ENCODE measurements at regions not wholly inside any gene's neighbourhood (a gene's known extent, or its start where the extent isn't known, plus 50 kb on each side); places are given as distances from the start of the nearest gene placed in this dataset.

DNA sequence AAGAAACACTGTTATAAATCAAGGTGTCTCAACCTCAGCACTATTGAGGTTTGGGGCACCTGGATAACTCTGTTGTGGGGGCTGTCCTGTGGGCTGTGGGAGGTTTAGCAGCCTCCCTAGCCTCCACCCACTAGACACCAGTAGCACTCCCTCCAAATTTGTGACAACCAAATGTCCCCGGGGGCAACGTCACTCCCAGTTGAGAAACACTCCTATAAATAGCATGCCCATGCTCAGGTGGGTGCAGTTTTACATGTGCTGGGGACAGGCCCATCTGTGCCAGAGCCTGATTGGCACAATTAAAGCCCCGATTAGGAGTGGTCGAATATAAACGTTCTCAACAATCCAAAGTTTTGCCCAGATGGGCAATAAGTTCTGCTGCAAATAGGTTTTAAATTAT, 78.9 kb downstream of the FAM50B start:
- Mint-ChIP-seq H3K4me3 (no peak overlapping the region), H3K27me3 (peaks cover 19 to 21% of the 10 kb centered on the region in 2 donors), H3K36me3 (ENCODE audit: insufficient read depth) (no peaks in the 10 kb centered on the region), H3K9me3 (no peaks in the 10 kb centered on the region), H3K4me1 (ENCODE audit: low read depth in 2 of 2) (no peaks in the 10 kb centered on the region), H3K27ac (no peak overlapping the region)
- DNase-seq (no peak), ATAC-seq (replicated peaks) (no peak)

DNA sequence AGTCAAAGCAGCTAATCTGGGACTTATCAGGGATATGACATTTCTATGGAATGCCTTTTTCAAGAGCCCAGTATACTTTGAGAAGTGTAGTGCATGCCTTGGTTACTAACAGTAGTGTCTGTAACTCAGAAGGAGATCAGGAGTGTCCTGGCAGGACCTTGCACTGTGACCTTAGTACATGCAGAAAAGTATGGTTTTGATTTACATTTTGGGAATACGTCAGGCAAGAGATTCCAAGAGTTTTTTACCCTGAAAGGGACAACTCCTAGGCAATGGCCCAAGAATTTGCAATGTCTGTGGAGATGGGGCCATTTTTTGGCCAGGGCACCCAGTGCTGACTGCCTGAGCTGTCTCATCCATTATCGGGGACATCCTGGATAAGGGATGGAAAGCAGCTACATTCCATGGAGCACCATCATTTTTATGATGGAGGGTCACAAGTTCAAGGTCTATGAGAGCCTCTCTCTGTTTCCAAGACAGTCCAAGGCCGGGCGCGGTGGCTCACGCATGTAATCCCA, 80.2 kb downstream of the FAM50B start:
- peaks cover 18 to 20% of the 10 kb centered on the region in 2 donors for H3K27me3 Mint-ChIP-seq
- no peaks in the 10 kb centered on the region for H3K36me3 Mint-ChIP-seq (ENCODE audit: insufficient read depth)
- H3K4me3 Mint-ChIP-seq = no peak overlapping the region
- no peaks in the 10 kb centered on the region for H3K4me1 Mint-ChIP-seq (ENCODE audit: low read depth in 2 of 2)
- no peak for DNase-seq
- ATAC-seq (replicated peaks) = no peak
- H3K9me3 Mint-ChIP-seq = no peaks in the 10 kb centered on the region
- no peak overlapping the region for H3K27ac Mint-ChIP-seq

DNA sequence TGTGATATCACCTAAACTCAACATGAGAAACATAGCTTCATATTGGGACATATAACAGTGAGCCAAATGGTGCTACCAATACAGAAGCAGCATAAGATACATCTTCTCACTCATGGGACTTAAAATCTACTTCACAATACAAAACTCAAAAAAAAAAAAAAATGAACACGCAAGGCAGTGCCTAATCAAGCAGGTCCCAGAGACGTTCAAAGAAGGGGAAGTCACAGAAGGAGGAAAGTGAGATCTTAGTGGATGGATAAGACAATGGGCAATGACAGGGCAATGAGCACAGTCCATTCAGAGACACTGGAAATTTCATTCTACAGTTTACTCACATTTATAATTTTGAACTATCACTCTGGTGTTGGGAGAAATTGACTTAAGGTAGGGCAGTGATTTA, 88.3 kb downstream of the FAM50B start:
- H3K4me1 Mint-ChIP-seq (ENCODE audit: low read depth in 2 of 2) = no peaks in the 10 kb centered on the region
- ATAC-seq (replicated peaks) = no peak
- no peaks in the 10 kb centered on the region for H3K36me3 Mint-ChIP-seq (ENCODE audit: insufficient read depth)
- no peaks in the 10 kb centered on the region for H3K9me3 Mint-ChIP-seq
- DNase-seq = no peak
- peaks cover 23 to 28% of the 10 kb centered on the region in 2 donors for H3K27me3 Mint-ChIP-seq
- no peak overlapping the region for H3K27ac Mint-ChIP-seq
- H3K4me3 Mint-ChIP-seq = no peak overlapping the region

DNA sequence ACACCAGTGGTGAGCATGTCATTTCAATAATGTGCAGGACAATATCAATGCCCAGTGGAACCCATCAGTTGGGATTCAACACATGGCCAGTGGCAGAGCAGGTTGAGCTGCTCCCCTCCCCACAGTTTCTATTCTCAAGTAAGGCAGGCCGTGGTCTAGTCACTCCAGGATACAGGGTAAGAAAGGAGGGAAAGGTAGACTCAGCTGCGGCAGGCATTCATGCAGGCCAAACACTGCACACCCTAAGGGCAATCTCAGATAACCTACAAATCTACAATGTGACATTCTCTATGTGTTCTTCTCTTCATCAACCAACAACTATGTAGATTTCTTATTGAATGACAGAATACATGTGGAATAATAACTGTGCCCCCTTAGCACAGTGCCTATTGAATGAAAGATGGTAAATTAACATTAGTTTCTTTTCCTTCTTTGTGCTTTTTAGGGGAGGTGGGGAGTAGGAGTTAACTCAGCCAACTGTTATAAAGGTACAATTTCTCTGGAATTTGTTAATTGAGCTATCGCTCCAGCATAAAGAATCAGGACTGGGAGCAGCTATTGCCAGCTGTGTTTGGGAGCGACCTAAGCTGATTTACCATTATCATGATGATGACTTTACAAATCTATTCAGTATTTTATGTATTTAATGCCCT, 89.7 kb downstream of the FAM50B start:
- peaks cover 26 to 28% of the 10 kb centered on the region in 2 donors for H3K27me3 Mint-ChIP-seq
- no peak for DNase-seq
- no peak for ATAC-seq (replicated peaks)
- no peaks in the 10 kb centered on the region for H3K9me3 Mint-ChIP-seq
- H3K4me1 Mint-ChIP-seq (ENCODE audit: low read depth in 2 of 2) = no peaks in the 10 kb centered on the region
- H3K36me3 Mint-ChIP-seq (ENCODE audit: insufficient read depth) = no peaks in the 10 kb centered on the region
- no peak overlapping the region for H3K4me3 Mint-ChIP-seq
- no peak overlapping the region for H3K27ac Mint-ChIP-seq

DNA sequence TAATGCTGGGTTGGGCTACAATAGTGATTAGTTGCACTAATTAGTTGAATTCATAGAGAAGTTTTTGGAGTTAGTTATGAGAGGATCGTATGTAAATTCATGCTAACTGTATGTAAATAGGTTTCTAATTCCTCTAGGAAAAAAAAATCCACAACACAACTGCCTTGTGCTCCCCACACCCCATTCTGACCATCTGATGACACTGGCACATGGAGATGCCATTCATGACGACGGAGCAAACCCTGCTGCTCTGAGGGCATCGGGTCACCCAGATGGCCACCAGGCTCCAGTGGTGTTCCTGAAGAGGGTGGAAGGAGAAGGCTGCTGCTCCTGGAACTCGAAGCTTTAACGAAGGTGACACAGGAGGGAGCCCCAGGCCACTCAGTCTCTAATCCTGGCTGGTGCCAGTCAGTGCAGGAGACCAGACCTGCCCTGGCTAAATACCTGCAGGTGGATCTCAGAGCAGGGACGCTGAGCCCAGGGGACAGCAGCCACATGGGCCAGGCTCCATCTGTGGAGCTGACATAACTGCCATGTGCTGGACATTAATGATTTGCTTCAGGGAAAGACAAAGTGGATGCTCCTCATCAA, 90.3 kb downstream of the FAM50B start:
- Mint-ChIP-seq H3K4me1 (ENCODE audit: low read depth in 2 of 2) (no peaks in the 10 kb centered on the region), H3K36me3 (ENCODE audit: insufficient read depth) (no peaks in the 10 kb centered on the region), H3K4me3 (no peak overlapping the region), H3K27me3 (peaks cover 26 to 29% of the 10 kb centered on the region in 2 donors), H3K27ac (no peak overlapping the region), H3K9me3 (no peaks in the 10 kb centered on the region)
- ATAC-seq (replicated peaks) = no peak
- DNase-seq = no peak

DNA sequence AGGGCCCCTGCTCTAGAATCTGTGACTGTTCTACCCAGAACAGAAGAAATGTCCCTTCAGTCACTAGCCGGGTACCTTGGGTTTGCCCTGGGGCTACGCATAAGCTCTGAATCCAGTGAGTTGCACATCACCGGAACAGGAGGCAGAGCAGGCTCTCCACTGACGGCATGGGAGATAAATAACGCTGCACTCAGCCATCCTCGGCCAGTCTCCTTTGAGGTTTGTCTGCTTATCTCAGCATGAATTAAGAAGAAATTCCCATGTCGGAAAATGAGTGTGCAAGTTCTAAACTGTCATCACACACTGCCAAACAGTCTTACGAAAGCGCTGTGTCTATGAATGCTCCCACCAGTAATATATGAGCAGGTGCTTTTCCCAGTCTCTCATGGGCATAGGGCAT, 90.8 kb downstream of the FAM50B start:
- Mint-ChIP-seq H3K4me1 (ENCODE audit: low read depth in 2 of 2) (no peaks in the 10 kb centered on the region), H3K36me3 (ENCODE audit: insufficient read depth) (no peaks in the 10 kb centered on the region), H3K27ac (no peak overlapping the region), H3K27me3 (peaks cover 30 to 34% of the 10 kb centered on the region in 2 donors), H3K4me3 (no peak overlapping the region), H3K9me3 (no peaks in the 10 kb centered on the region)
- no peak for DNase-seq
- no peak for ATAC-seq (replicated peaks)

DNA sequence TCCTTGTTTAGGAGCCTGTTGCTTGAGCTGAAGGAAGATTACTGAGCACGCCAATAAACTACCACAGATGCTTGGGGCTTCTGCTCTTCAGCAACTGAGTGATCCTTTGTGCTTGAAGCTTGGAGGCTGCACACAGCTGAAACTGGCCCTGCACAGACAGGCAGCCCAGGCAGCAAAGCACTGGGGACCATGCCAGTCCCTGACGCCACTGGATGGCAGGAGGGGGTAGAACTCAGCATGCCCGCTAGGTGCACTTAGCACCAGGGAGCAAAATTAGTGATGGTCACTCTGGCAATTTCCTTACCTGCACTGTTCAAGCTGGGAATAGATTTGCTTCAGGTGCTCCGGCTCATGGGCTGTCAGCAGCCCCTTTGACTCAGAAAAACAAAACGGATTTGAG, 91.5 kb downstream of the FAM50B start:
- Mint-ChIP-seq H3K27me3 (peaks cover 35 to 41% of the 10 kb centered on the region in 2 donors), H3K36me3 (ENCODE audit: insufficient read depth) (no peaks in the 10 kb centered on the region), H3K27ac (no peak overlapping the region), H3K9me3 (no peaks in the 10 kb centered on the region), H3K4me3 (no peak overlapping the region), H3K4me1 (ENCODE audit: low read depth in 2 of 2) (no peaks in the 10 kb centered on the region)
- no peak for ATAC-seq (replicated peaks)
- no peak for DNase-seq

DNA sequence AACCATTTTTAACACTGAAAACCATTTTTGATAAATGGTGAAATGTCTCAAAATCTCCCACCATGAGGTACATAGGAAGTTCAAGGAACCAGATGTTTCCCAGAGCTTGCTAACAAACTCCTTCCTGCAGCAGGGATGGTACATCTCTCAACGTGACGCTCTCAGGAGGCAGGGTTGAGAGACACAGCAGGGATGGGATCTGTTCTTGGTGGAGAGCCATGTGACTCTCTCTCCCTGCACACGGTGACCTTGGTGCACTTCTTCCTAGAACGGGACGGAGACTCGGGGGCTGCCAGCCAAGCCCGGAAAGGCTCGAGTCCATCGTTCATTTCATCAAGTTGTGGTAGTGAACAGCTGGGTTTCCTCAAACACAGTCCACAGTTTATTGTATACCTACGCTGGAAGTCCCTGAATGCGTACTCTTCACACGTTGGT, 94.2 kb downstream of the FAM50B start:
- Mint-ChIP-seq H3K9me3 (no peaks in the 10 kb centered on the region), H3K27me3 (peaks cover 35 to 48% of the 10 kb centered on the region in 2 donors), H3K4me1 (ENCODE audit: low read depth in 2 of 2) (no peaks in the 10 kb centered on the region), H3K27ac (no peak overlapping the region), H3K4me3 (no peak overlapping the region), H3K36me3 (ENCODE audit: insufficient read depth) (no peaks in the 10 kb centered on the region)
- ATAC-seq (replicated peaks) (no peak), DNase-seq (no peak)

DNA sequence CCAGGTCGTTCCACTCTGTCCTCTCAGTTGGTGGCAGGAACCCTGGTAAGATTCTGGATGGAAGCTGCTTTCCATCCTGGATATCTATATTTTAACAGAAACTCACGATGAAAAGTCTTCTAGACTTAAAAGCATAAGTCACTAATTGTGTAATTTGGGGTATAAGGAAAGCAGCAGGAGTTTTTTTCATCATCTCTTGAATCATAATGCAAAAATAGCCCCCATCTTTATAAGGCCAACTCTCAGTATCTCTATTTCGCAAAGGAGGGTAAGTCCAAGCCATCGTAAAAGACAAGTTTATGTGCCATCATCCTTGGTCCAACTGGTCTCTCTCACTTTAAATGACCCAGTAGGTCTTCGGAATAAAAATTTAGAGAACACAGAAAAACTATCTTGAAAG, 95.1 kb downstream of the FAM50B start:
- H3K9me3 Mint-ChIP-seq = no peaks in the 10 kb centered on the region
- H3K4me3 Mint-ChIP-seq = no peak overlapping the region
- H3K27me3 Mint-ChIP-seq = peaks cover 43 to 48% of the 10 kb centered on the region in 2 donors
- H3K4me1 Mint-ChIP-seq (ENCODE audit: low read depth in 2 of 2) = no peaks in the 10 kb centered on the region
- no peak overlapping the region for H3K27ac Mint-ChIP-seq
- DNase-seq = no peak
- ATAC-seq (replicated peaks) = no peak
- H3K36me3 Mint-ChIP-seq (ENCODE audit: insufficient read depth) = no peaks in the 10 kb centered on the region

DNA sequence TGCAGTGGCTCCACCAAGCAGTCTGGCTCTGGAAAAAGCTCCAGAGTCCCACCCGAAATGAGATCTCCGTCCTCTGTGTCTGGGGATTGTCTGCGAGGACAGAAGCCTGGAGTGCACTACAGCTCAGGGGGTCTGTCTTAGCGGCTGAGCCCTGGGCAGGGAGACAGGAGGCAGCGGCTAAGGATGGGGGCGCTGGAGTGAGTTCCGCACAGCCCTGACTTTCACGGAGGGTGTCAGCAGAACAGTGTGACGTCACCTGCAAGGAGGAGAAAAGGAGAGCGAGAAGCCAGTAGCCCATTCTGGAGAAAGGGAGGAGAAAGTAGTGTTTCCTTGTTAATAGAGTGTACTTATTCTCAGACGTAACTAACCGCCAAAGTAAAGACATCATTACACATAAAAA, 97.6 kb downstream of the FAM50B start:
- Mint-ChIP-seq H3K9me3 (peaks cover 0 to under 1% of the 10 kb centered on the region in 2 donors), H3K4me1 (ENCODE audit: low read depth in 2 of 2) (no peaks in the 10 kb centered on the region), H3K27ac (no peak overlapping the region), H3K4me3 (no peak overlapping the region), H3K36me3 (ENCODE audit: insufficient read depth) (no peaks in the 10 kb centered on the region), H3K27me3 (peaks cover 55 to 67% of the 10 kb centered on the region in 2 donors)
- DNase-seq (no peak), ATAC-seq (replicated peaks) (no peak)

DNA sequence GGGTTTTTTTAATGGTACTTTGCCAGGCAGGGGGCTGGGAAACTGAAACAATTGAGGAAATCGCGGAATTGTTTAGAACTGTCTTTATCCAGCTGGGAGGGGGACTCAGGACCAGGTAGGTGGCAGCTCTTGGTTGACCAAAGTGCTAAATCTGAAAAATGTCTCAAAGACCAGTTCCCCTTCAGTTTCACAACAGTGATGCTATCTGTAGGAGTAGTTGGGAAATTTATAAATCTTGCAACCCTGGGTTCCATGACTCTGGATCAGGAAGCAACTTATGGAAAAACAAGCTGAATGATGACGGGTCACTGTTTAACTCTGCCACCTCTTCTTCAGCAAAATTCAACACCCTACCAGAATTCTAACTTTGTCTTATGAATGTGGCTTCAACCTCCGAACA, 99.7 kb downstream of the FAM50B start:
- Mint-ChIP-seq H3K27ac (no peak overlapping the region), H3K9me3 (peaks cover 0 to 5% of the 10 kb centered on the region in 2 donors), H3K4me3 (no peak overlapping the region), H3K27me3 (peaks cover 66 to 83% of the 10 kb centered on the region in 2 donors), H3K4me1 (ENCODE audit: low read depth in 2 of 2) (no peaks in the 10 kb centered on the region), H3K36me3 (ENCODE audit: insufficient read depth) (no peaks in the 10 kb centered on the region)
- ATAC-seq (replicated peaks) (no peak), DNase-seq (no peak)

DNA sequence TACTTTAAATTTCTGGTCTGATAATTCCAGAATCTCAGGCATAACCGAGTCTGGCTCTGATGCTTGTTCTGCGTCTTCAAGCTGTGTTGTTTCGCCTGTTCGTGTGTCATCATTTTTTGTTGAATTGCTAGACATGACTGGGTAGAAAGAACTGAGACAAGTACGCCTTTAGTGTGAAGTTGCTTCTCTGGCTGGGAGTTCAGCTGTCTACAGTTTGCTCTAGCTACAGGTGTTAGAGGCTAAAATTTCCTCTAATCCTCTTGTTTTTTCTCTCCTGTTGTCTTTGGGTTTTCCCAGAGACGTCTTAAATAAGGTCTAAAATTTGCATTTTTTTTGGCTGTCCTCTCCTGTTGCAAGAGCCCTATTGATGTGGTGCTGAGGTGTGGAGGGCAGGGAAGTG, 100.3 kb downstream of the FAM50B start:
- Mint-ChIP-seq H3K27ac (no peak overlapping the region), H3K9me3 (peaks cover 0 to 5% of the 10 kb centered on the region in 2 donors), H3K36me3 (ENCODE audit: insufficient read depth) (no peaks in the 10 kb centered on the region), H3K4me3 (no peak overlapping the region), H3K4me1 (ENCODE audit: low read depth in 2 of 2) (no peaks in the 10 kb centered on the region), H3K27me3 (peaks cover 72 to 85% of the 10 kb centered on the region in 2 donors)
- ATAC-seq (replicated peaks) (no peak), DNase-seq (no peak)

DNA sequence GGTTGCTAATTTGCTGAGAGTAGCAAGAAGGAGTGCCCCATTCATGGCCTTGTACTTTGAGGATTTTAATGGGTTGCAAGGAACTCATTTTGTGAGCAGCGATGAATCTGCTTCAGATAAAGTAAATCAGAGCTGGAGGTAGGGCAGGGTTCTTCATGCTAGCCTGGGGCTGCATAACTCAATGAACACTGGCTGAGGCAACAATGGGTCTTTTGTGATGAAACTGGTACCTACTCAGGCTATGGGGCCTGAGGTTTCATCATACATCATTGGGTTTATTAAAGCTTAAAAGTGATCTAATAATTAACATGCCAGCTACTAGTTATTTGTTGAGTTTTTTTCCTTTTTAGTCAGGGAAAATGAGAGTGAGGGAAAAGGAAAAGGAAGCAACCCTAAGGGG, 106.9 kb downstream of the FAM50B start:
- Mint-ChIP-seq H3K27me3 (peaks cover 42% of the 10 kb centered on the region in 2 donors), H3K27ac (no peak overlapping the region), H3K4me1 (ENCODE audit: low read depth in 2 of 2) (no peaks in the 10 kb centered on the region), H3K36me3 (ENCODE audit: insufficient read depth) (no peaks in the 10 kb centered on the region), H3K9me3 (peaks cover 0 to 5% of the 10 kb centered on the region in 2 donors), H3K4me3 (no peak overlapping the region)
- no peak for DNase-seq
- ATAC-seq (replicated peaks) = no peak

DNA sequence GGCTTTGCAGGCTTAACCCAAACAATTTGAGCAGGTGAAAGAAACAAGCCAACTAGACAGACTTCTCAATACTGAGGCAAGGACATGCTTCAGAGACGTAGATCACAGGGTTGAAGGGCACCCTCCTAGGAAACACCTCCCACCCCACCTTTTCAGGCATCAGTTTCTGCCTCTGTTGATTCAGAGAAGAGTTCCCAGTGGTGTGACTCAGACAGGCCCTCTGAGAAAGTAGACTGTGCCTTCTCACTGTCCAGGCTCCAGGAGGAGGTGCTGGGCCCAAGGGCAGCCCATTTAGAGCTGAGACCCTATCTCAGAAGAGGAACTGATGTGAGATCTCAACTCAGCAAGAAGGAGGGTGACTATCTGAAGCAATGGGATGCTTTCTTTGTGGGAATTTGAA, 108.1 kb downstream of the FAM50B start:
- Mint-ChIP-seq H3K4me1 (ENCODE audit: low read depth in 2 of 2) (no peaks in the 10 kb centered on the region), H3K9me3 (peaks cover 0 to 2% of the 10 kb centered on the region in 2 donors), H3K36me3 (ENCODE audit: insufficient read depth) (no peaks in the 10 kb centered on the region), H3K4me3 (no peak overlapping the region), H3K27ac (no peak overlapping the region), H3K27me3 (peaks cover 30 to 31% of the 10 kb centered on the region in 2 donors)
- DNase-seq (no peak), ATAC-seq (replicated peaks) (no peak)
